NB4 (cell line): ENCODE measurements at regions not wholly inside any gene's neighbourhood (a gene's known extent, or its start where the extent isn't known, plus 50 kb on each side); places are given as distances from the start of the nearest gene placed in this dataset.

Experiments
- MAX ChIP-seq: IDR thresholded peaks from 2 replicates; pipeline ENCODE4 v1.6.1; 2011; ENCODE audit warnings: low read depth, low read length
- POLR2A ChIP-seq: IDR thresholded peaks from 2 replicates; pipeline ENCODE4 v1.6.1; 2011; ENCODE audit warnings: mild to moderate bottlenecking; ENCODE audit not compliant: insufficient read length; ENCODE audit errors: extremely low read depth
- TF ChIP-seq, protein P1 (sequence below): IDR thresholded peaks from one replicate; pipeline ENCODE4 v1.5.1; 2012; ENCODE audit warnings: low read depth, low read length

DNA sequence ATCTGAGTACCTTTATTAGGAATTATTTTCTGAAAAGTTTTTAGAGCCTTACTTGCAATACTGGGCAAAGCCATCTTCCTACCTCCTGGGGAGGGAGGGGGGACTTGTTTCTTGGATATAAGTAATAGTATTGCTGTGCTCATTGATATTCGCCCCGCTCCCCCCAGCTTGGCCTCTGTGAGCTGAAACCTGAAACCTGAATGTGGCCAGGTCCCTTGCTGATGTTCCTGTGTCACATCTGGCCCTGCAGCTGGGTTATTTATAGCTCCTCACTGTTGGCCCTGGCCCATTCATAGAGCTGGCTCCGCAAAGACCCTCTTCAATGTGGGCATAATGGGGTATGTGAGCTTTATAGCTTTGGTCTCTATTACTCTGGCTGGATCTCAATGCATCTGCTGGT, 59.5 kb downstream of the FRMPD3 start:
- TF ChIP-seq, protein P1, sequence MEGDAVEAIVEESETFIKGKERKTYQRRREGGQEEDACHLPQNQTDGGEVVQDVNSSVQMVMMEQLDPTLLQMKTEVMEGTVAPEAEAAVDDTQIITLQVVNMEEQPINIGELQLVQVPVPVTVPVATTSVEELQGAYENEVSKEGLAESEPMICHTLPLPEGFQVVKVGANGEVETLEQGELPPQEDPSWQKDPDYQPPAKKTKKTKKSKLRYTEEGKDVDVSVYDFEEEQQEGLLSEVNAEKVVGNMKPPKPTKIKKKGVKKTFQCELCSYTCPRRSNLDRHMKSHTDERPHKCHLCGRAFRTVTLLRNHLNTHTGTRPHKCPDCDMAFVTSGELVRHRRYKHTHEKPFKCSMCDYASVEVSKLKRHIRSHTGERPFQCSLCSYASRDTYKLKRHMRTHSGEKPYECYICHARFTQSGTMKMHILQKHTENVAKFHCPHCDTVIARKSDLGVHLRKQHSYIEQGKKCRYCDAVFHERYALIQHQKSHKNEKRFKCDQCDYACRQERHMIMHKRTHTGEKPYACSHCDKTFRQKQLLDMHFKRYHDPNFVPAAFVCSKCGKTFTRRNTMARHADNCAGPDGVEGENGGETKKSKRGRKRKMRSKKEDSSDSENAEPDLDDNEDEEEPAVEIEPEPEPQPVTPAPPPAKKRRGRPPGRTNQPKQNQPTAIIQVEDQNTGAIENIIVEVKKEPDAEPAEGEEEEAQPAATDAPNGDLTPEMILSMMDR: no peak
- TF ChIP-seq MAX (no peak), POLR2A (no peak)
